ENCODE measurements at regions not wholly inside any gene's neighbourhood (a gene's known extent, or its start where the extent isn't known, plus 50 kb on each side); places are given as distances from the start of the nearest gene placed in this dataset.

GRCh38 chr1:5548266-5548665 is 444.0 kb downstream of the NPHP4 start:
- no peak for ATAC-seq (ENCODE audit: low read depth)
- intact Hi-C loops (cut with micrococcal nuclease) = no loop called here
- Histone ChIP-seq H3K36me3 (replicated peaks in 1 of 2; ENCODE audit: control extremely low read depth in 1 of 2, control insufficient read depth in 1 of 2, extremely low read depth in 1 of 2, insufficient read depth in 2 of 2, low read length in 1 of 2) (no peaks in the 10 kb centered on the region), H3K4me3 (ENCODE audit: control extremely low read depth in 1 of 5, extremely low read depth in 1 of 5, insufficient read depth in 1 of 5, low read depth in 2 of 5, low read length in 4 of 5) (no peak overlapping the region), H3K4me1 (ENCODE audit: control insufficient read depth in 2 of 2, insufficient read depth in 2 of 2, low read length in 2 of 2) (no peaks in the 10 kb centered on the region), H3K9me3 (ENCODE audit: control extremely low read depth in 1 of 3, control insufficient read depth in 2 of 3, insufficient read depth in 1 of 3, low read length in 2 of 3) (peaks cover 0 to 3% (median 1%) of the 10 kb centered on the region in 3 donors), H3K4me2 (replicated peaks; ENCODE audit: low read depth, low read length, poor library complexity, severe bottlenecking) (no peak overlapping the region), H3K27ac (ENCODE audit: low read length in 2 of 2) (no peak overlapping the region), H3K9ac (ENCODE audit: low read length) (no peak overlapping the region), H2AFZ (ENCODE audit: insufficient read depth, low read depth, low read length, poor library complexity, severe bottlenecking) (no peak overlapping the region), H4K20me1 (ENCODE audit: control insufficient read depth, insufficient read depth, low read length, poor library complexity, severe bottlenecking) (no peaks in the 10 kb centered on the region), H3K27me3 (replicated peaks in 1 of 4; ENCODE audit: control extremely low read depth in 1 of 4, control insufficient read depth in 3 of 4, insufficient read depth in 4 of 4, low read length in 3 of 4) (no peaks in the 10 kb centered on the region), H3K79me2 (ENCODE audit: control insufficient read depth, insufficient read depth, low read length) (no peaks in the 10 kb centered on the region)
- Mint-ChIP-seq H3K4me1 (no peaks in the 10 kb centered on the region), H3K9me3 (ENCODE audit: insufficient read depth) (peaks cover 2% of the 10 kb centered on the region), H3K27me3 (peaks cover 16% of the 10 kb centered on the region), H3K4me3 (no peak overlapping the region), H3K27ac (no peak overlapping the region)
- POLR2A ChIA-PET = no interaction called here
- TF ChIP-seq EZH2 (IDR thresholded peaks at IDR 0.05; ENCODE audit: borderline replicate concordance, insufficient read depth, low read depth, low read length, poor library complexity, severe bottlenecking) (no peak), CTCF (IDR thresholded peaks at IDR 0.05) (no peak)
- DNase-seq = no peak
- CTCF ChIA-PET = no interaction called here

- intact Hi-C loops (cut with micrococcal nuclease) = no loop called here
- Histone ChIP-seq H3K27ac (ENCODE audit: low read length in 2 of 2) (no peak overlapping the region), H3K4me2 (replicated peaks; ENCODE audit: low read depth, low read length, poor library complexity, severe bottlenecking) (no peak overlapping the region), H3K79me2 (ENCODE audit: control insufficient read depth, insufficient read depth, low read length) (no peaks in the 10 kb centered on the region), H3K4me3 (ENCODE audit: control extremely low read depth in 1 of 5, extremely low read depth in 1 of 5, insufficient read depth in 1 of 5, low read depth in 2 of 5, low read length in 4 of 5) (no peak overlapping the region), H2AFZ (ENCODE audit: insufficient read depth, low read depth, low read length, poor library complexity, severe bottlenecking) (no peak overlapping the region), H3K27me3 (replicated peaks in 1 of 4; ENCODE audit: control extremely low read depth in 1 of 4, control insufficient read depth in 3 of 4, insufficient read depth in 4 of 4, low read length in 3 of 4) (peaks cover 0 to 4% (median 0%) of the 10 kb centered on the region in 4 experiments), H3K9me3 (ENCODE audit: control extremely low read depth in 1 of 3, control insufficient read depth in 2 of 3, insufficient read depth in 1 of 3, low read length in 2 of 3) (no peaks in the 10 kb centered on the region), H4K20me1 (ENCODE audit: control insufficient read depth, insufficient read depth, low read length, poor library complexity, severe bottlenecking) (no peaks in the 10 kb centered on the region), H3K9ac (ENCODE audit: low read length) (no peak overlapping the region), H3K36me3 (replicated peaks in 1 of 2; ENCODE audit: control extremely low read depth in 1 of 2, control insufficient read depth in 1 of 2, extremely low read depth in 1 of 2, insufficient read depth in 2 of 2, low read length in 1 of 2) (no peaks in the 10 kb centered on the region), H3K4me1 (ENCODE audit: control insufficient read depth in 2 of 2, insufficient read depth in 2 of 2, low read length in 2 of 2) (no peaks in the 10 kb centered on the region)
- WGBS (ENCODE audit: insufficient coverage) = 95% methylated on average over 2 of the region's 5 CpGs
- peaks cover 30% of the 10 kb centered on the region for H3K27me3 Mint-ChIP-seq
- H3K4me3 Mint-ChIP-seq = no peak overlapping the region
- POLR2A ChIA-PET = no interaction called here
- ATAC-seq (ENCODE audit: low read depth) (no peak), DNase-seq (no peak)
- CTCF ChIA-PET = no interaction called here
- no peaks in the 10 kb centered on the region for H3K4me1 Mint-ChIP-seq
- TF ChIP-seq CTCF (IDR thresholded peaks at IDR 0.05) = no peak
- TF ChIP-seq EZH2 (IDR thresholded peaks at IDR 0.05; ENCODE audit: borderline replicate concordance, insufficient read depth, low read depth, low read length, poor library complexity, severe bottlenecking) = no peak
- H3K27ac Mint-ChIP-seq = no peak overlapping the region
- H3K9me3 Mint-ChIP-seq (ENCODE audit: insufficient read depth) = no peaks in the 10 kb centered on the region
Measured at GRCh38 chr1:5543235-5543634, 449.0 kb downstream of the NPHP4 start.
